ENCODE measurements at regions not wholly inside any gene's neighbourhood (a gene's known extent, or its start where the extent isn't known, plus 50 kb on each side); places are given as distances from the start of the nearest gene placed in this dataset.

GRCh38 chr2:128457006-128457604 lies 138.4 kb upstream of the HS6ST1 start:
- Histone ChIP-seq H3K27ac (ENCODE audit: low read depth, low read length) (no peak overlapping the region), H3K36me3 (ENCODE audit: insufficient read depth, low read length) (no peaks in the 10 kb centered on the region), H3K27me3 (ENCODE audit: insufficient read depth, low read length) (no peaks in the 10 kb centered on the region), H3K4me3 (ENCODE audit: low read length) (no peak overlapping the region), H3K4me1 (ENCODE audit: insufficient read depth, low read length) (no peaks in the 10 kb centered on the region), H3K9me3 (ENCODE audit: insufficient read depth, low read depth, low read length) (0 out of 2 replicates have a peak, but pooled peaks cover 9% of the 10 kb centered on the region), H3K9ac (ENCODE audit: low read depth, low read length) (no peak overlapping the region)
- WGBS: 94% methylated on average over 4 of the region's 4 CpGs

- Histone ChIP-seq H3K4me3 (ENCODE audit: low read length) (no peak overlapping the region), H3K9ac (ENCODE audit: low read depth, low read length) (no peak overlapping the region), H3K27ac (ENCODE audit: low read depth, low read length) (no peak overlapping the region), H3K36me3 (ENCODE audit: insufficient read depth, low read length) (no peaks in the 10 kb centered on the region), H3K9me3 (ENCODE audit: insufficient read depth, low read depth, low read length) (0 out of 2 replicates have a peak, but pooled peaks cover 9% of the 10 kb centered on the region), H3K27me3 (ENCODE audit: insufficient read depth, low read length) (no peaks in the 10 kb centered on the region), H3K4me1 (ENCODE audit: insufficient read depth, low read length) (no peaks in the 10 kb centered on the region)
- 74% methylated on average over 5 of the region's 5 CpGs for WGBS
These were observed 139.0 kb upstream of the HS6ST1 start for GRCh38 chr2:128457716-128458115.

DNA sequence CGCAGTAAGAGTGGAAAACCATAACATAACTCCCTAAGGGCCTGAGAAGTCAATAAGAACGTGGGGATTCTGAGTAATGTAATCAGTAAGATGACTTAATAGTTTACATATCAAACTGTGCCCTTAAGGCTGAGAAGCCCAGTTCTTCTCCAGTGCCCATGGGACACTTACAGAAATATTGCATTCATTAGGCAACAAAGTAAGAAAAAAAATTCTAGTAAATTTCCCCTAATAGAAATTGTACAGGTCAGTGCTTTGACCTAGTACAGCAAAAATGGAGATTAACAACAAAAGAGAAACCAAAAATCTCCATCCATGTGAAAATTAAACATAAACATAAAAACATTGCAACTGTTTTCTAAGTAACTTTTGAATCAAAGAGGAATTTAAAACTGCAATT lies 139.8 kb upstream of the HS6ST1 start:
- WGBS: no CpG with 5 or more reads among the region's 2 CpGs
- Histone ChIP-seq H3K27ac (ENCODE audit: low read depth, low read length) (no peak overlapping the region), H3K9me3 (ENCODE audit: insufficient read depth, low read depth, low read length) (0 out of 2 replicates have a peak, but pooled peaks cover 9% of the 10 kb centered on the region), H3K9ac (ENCODE audit: low read depth, low read length) (no peak overlapping the region), H3K27me3 (ENCODE audit: insufficient read depth, low read length) (no peaks in the 10 kb centered on the region), H3K36me3 (ENCODE audit: insufficient read depth, low read length) (no peaks in the 10 kb centered on the region), H3K4me1 (ENCODE audit: insufficient read depth, low read length) (no peaks in the 10 kb centered on the region), H3K4me3 (ENCODE audit: low read length) (no peak overlapping the region)

GRCh38 chr2:128464456-128464855 lies 145.8 kb upstream of the HS6ST1 start:
- no peak overlapping the region for H3K9ac ChIP-seq (ENCODE audit: low read depth, low read length)
- 94% methylated on average over 1 of the region's 1 CpG for WGBS
- no peak overlapping the region for H3K4me3 ChIP-seq (ENCODE audit: low read length)
- no peaks in the 10 kb centered on the region for H3K36me3 ChIP-seq (ENCODE audit: insufficient read depth, low read length)
- peaks cover 35% of the 10 kb centered on the region for H3K9me3 ChIP-seq (ENCODE audit: insufficient read depth, low read depth, low read length)
- no peaks in the 10 kb centered on the region for H3K27me3 ChIP-seq (ENCODE audit: insufficient read depth, low read length)
- H3K4me1 ChIP-seq (ENCODE audit: insufficient read depth, low read length): no peaks in the 10 kb centered on the region
- H3K27ac ChIP-seq (ENCODE audit: low read depth, low read length): no peak overlapping the region

DNA sequence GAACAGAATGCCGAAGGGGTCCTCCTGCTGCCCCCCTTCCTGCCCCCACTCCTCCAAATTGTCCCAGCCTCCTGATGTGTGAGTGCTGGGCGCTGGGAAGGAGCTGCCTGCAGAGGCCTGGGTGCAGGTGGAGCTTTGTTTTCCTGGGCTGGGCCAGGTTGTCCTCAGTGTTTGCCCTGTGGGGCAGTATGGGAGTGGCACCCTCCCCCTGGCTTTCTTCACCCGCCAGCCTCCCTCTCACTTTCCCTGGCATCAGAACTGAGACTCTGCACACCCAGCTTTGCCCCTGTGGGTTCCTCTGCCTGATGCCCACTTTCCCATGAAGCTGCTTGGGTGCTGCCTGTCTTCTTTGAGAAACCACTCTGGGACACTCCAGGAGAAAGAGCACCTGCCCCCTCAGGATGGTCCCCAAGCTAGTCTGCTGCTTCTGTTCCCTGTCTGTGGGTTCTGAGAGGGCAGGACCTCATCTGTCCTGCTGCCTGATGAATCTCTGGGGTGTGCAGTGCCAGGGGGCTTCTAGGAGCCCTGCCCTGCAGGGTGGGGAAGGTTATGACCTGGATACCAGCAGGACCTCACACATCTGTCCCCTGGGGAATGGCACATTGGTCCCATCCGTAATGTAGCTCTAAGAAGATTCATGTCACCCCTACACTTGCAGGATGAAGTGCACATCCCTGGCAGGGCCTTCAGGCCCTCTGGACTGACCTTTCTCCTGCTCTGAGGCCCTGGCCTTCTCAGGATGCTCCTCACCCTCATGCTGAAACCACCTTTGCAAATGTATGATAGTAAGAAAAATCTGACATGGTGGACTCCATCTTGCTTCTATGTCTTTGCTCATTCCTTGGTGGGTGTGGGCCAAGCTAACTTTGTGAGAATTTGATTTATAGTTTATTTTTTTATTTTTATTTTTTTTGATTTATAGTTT lies 146.8 kb upstream of the HS6ST1 start:
- peaks cover 46% of the 10 kb centered on the region for H3K9me3 ChIP-seq (ENCODE audit: insufficient read depth, low read depth, low read length)
- no peaks in the 10 kb centered on the region for H3K27me3 ChIP-seq (ENCODE audit: insufficient read depth, low read length)
- 87% methylated on average over 4 of the region's 4 CpGs for WGBS
- no peaks in the 10 kb centered on the region for H3K36me3 ChIP-seq (ENCODE audit: insufficient read depth, low read length)
- no peak overlapping the region for H3K27ac ChIP-seq (ENCODE audit: low read depth, low read length)
- no peaks in the 10 kb centered on the region for H3K4me1 ChIP-seq (ENCODE audit: insufficient read depth, low read length)
- H3K4me3 ChIP-seq (ENCODE audit: low read length): no peak overlapping the region
- H3K9ac ChIP-seq (ENCODE audit: low read depth, low read length): no peak overlapping the region

DNA sequence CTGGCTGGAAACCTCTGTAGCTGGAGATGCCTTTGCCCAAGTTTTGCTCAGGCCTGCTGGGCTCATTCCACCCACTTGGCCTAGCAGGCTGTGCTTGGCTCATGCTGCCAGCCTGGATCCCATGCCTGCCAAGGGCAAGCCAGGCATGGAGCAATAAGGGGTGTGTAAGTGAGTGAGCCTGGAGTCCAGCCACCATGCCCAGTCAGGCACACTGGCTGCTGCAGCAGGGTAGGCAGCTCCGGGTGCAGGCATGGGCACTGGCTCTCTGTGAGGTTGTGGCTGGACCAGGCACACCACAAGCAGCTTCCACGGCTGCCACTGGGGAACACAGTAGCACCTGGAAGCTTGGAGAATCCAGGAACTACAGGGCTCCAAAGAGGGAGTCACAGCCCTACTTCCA lies 147.7 kb upstream of the HS6ST1 start:
- WGBS: 95% methylated on average over 2 of the region's 2 CpGs
- no peaks in the 10 kb centered on the region for H3K36me3 ChIP-seq (ENCODE audit: insufficient read depth, low read length)
- H3K27ac ChIP-seq (ENCODE audit: low read depth, low read length): no peak overlapping the region
- peaks cover 48% of the 10 kb centered on the region for H3K9me3 ChIP-seq (ENCODE audit: insufficient read depth, low read depth, low read length)
- H3K27me3 ChIP-seq (ENCODE audit: insufficient read depth, low read length): no peaks in the 10 kb centered on the region
- no peaks in the 10 kb centered on the region for H3K4me1 ChIP-seq (ENCODE audit: insufficient read depth, low read length)
- H3K4me3 ChIP-seq (ENCODE audit: low read length): no peak overlapping the region
- no peak overlapping the region for H3K9ac ChIP-seq (ENCODE audit: low read depth, low read length)

GRCh38 chr2:128466776-128467175 lies 148.1 kb upstream of the HS6ST1 start:
- Histone ChIP-seq H3K27me3 (ENCODE audit: insufficient read depth, low read length) (no peaks in the 10 kb centered on the region), H3K36me3 (ENCODE audit: insufficient read depth, low read length) (no peaks in the 10 kb centered on the region), H3K27ac (ENCODE audit: low read depth, low read length) (no peak overlapping the region), H3K4me1 (ENCODE audit: insufficient read depth, low read length) (no peaks in the 10 kb centered on the region), H3K9me3 (ENCODE audit: insufficient read depth, low read depth, low read length) (peaks cover 47% of the 10 kb centered on the region), H3K9ac (ENCODE audit: low read depth, low read length) (no peak overlapping the region), H3K4me3 (ENCODE audit: low read length) (no peak overlapping the region)
- WGBS: 95% methylated on average over 2 of the region's 2 CpGs

DNA sequence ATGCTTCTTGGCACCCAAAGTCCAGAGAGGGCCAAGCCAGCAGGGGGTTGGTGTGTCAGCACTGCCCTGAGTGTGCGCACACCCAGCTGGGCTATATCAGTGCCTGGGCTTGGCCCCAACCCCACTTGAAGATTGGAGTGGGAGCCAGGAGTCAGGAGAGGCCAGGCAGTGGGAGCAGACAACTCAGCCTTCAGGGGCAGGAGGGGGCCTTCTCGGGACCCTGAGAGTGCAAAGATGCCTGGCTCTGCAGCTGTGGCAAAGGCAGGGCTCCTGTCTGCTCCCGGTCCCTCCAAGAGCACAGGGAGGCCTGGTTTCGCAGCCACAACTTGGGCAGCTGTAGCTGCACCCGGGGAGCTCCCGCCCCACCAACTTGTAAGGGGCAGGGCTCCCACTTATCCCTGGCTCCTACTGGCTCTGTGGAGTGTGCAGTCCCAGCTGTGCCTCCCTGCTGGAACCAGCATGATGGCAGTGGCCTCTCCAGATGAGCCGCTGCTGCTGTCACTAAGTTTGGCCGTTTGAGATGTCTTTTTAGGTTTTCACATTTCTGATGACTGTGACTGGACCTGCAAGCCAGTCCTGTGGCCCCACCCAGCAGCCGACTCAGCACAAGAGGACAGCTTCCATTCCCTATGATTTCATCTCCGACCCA lies 148.8 kb upstream of the HS6ST1 start:
- peaks cover 43% of the 10 kb centered on the region for H3K9me3 ChIP-seq (ENCODE audit: insufficient read depth, low read depth, low read length)
- no peaks in the 10 kb centered on the region for H3K36me3 ChIP-seq (ENCODE audit: insufficient read depth, low read length)
- WGBS: 94% methylated on average over 10 of the region's 10 CpGs
- no peaks in the 10 kb centered on the region for H3K4me1 ChIP-seq (ENCODE audit: insufficient read depth, low read length)
- H3K9ac ChIP-seq (ENCODE audit: low read depth, low read length): no peak overlapping the region
- no peaks in the 10 kb centered on the region for H3K27me3 ChIP-seq (ENCODE audit: insufficient read depth, low read length)
- no peak overlapping the region for H3K4me3 ChIP-seq (ENCODE audit: low read length)
- H3K27ac ChIP-seq (ENCODE audit: low read depth, low read length): no peak overlapping the region

DNA sequence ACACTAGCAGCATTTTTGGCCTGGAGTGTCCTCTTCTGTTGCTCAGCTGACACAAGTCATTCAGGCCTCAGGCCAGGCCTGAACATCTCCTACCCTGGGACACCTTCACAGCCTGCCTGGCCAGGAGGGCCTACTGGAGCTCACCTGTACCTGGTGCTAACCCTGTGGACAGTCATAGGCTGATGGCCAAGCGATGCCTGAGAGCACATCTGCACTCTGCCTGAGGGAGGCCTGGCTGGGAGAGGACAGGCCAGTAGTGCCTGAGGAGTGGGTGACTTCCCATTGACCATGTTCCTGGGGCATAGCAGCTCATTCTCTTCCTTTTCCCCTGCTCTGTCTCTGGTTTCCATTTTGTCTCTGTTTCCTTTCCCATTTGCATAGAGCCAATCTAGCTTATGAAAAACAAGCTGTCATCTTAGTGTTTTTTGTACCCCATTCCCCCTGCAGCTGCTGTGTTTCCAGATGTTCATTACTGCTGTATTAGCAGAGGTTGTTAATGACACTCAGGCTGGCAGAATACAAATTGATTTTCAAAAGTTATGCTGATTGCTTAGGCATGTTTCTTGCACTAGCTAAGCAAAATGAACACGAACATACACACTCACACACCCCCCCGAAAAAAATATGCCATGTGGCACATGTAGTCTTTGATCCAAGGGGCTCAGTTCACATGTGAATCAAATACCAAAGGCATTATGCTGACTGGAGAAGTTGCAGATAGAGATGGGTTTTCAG lies 149.7 kb upstream of the HS6ST1 start:
- H3K4me1 ChIP-seq (ENCODE audit: insufficient read depth, low read length): no peaks in the 10 kb centered on the region
- no peak overlapping the region for H3K4me3 ChIP-seq (ENCODE audit: low read length)
- 95% methylated on average over 3 of the region's 3 CpGs for WGBS
- peaks cover 43% of the 10 kb centered on the region for H3K9me3 ChIP-seq (ENCODE audit: insufficient read depth, low read depth, low read length)
- H3K36me3 ChIP-seq (ENCODE audit: insufficient read depth, low read length): no peaks in the 10 kb centered on the region
- H3K9ac ChIP-seq (ENCODE audit: low read depth, low read length): no peak overlapping the region
- no peak overlapping the region for H3K27ac ChIP-seq (ENCODE audit: low read depth, low read length)
- H3K27me3 ChIP-seq (ENCODE audit: insufficient read depth, low read length): no peaks in the 10 kb centered on the region

DNA sequence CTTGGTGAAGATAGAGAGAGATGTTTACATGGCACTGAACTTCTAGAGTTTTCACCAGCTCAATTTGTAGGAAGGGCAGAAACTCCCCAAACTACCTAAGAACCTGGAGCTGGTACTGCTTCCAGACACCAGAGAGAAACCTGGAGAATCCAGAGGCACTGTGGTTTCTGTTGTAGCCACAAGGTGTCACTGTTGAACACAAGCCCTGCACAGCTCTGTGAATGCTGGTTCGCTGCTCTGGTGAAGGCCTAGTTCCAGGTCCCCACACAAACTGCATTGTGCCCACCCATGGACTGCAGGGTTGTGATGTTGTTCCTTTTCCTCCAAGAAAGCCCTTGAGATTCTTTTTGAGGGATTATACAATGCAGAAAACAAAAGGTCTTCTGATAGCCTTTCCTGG lies 150.5 kb upstream of the HS6ST1 start:
- Histone ChIP-seq H3K4me3 (ENCODE audit: low read length) (no peak overlapping the region), H3K9me3 (ENCODE audit: insufficient read depth, low read depth, low read length) (peaks cover 43% of the 10 kb centered on the region), H3K9ac (ENCODE audit: low read depth, low read length) (no peak overlapping the region), H3K4me1 (ENCODE audit: insufficient read depth, low read length) (no peaks in the 10 kb centered on the region), H3K36me3 (ENCODE audit: insufficient read depth, low read length) (no peaks in the 10 kb centered on the region), H3K27ac (ENCODE audit: low read depth, low read length) (no peak overlapping the region), H3K27me3 (ENCODE audit: insufficient read depth, low read length) (no peaks in the 10 kb centered on the region)
- 97% methylated on average over 1 of the region's 1 CpG for WGBS

GRCh38 chr2:128469875-128470274 lies 151.2 kb upstream of the HS6ST1 start:
- Histone ChIP-seq H3K27me3 (ENCODE audit: insufficient read depth, low read length) (no peaks in the 10 kb centered on the region), H3K9me3 (ENCODE audit: insufficient read depth, low read depth, low read length) (peaks cover 43% of the 10 kb centered on the region)

More at GRCh38 chr2:128469875-128470274, 151.2 kb upstream of the HS6ST1 start:
- WGBS: 90% methylated on average over 3 of the region's 3 CpGs
- H3K9ac ChIP-seq (ENCODE audit: low read depth, low read length): no peak overlapping the region
- no peak overlapping the region for H3K4me3 ChIP-seq (ENCODE audit: low read length)
- H3K27ac ChIP-seq (ENCODE audit: low read depth, low read length): no peak overlapping the region
- H3K36me3 ChIP-seq (ENCODE audit: insufficient read depth, low read length): no peaks in the 10 kb centered on the region
- H3K4me1 ChIP-seq (ENCODE audit: insufficient read depth, low read length): no peaks in the 10 kb centered on the region
